Common myeloid progenitor, CD34-positive (primary cell): ENCODE measurements at regions not wholly inside any gene's neighbourhood (a gene's known extent, or its start where the extent isn't known, plus 50 kb on each side); places are given as distances from the start of the nearest gene placed in this dataset.
A peak's percentile ranks its signal among the peaks of the same experiment; 100 is the strongest.
"Not testable (repeated sequence)": the region's sequence is repeated elsewhere in the genome, so short reads cannot be mapped to it uniquely, and the experiment has no call there.

Experiments used
- CTCF ChIA-PET: fragments of 350-600 bp; sonication (Branson Sonifier 250); formaldehyde crosslinking; loops from one replicate; lab custom pipeline; 2021; ENCODE audit warnings: antibody characterized with exemption; lab: Charles Lee
- POLR2A ChIA-PET: fragments of 350-600 bp; sonication (Branson Sonifier 250); formaldehyde crosslinking; loops from one replicate; lab custom pipeline; 2021; ENCODE audit warnings: antibody characterized with exemption; lab: Charles Lee
- DNase-seq, 3 donors: peaks; one replicate each; pipeline versions ENCODE4 v3.0.0 to v3.0.0-alpha.2; 2013
- H3K27ac ChIP-seq, 2 experiments: 1 replicate in 1 of 2; 2 replicates in 1 of 2; pipeline ENCODE4 v1.7.0; 2013; ENCODE audit warnings: inconsistent platforms in 2 of 2, low read length in 2 of 2, mild to moderate bottlenecking in 2 of 2, low read depth in 1 of 2, moderate library complexity in 1 of 2; ENCODE audit not compliant: severe bottlenecking in 2 of 2, insufficient read depth in 1 of 2, poor library complexity in 1 of 2
- H3K27me3 ChIP-seq, 5 experiments: replicated peaks in 2 of 5; 1 replicate in 3 of 5; 2 replicates in 2 of 5; pipeline versions ENCODE4 v1.6.1 to v1.7.0; 2013; ENCODE audit warnings: low read length in 4 of 5, mild to moderate bottlenecking in 2 of 5, moderate library complexity in 2 of 5, inconsistent platforms in 1 of 5; ENCODE audit not compliant: insufficient read depth in 5 of 5, control insufficient read depth in 4 of 5
- H3K36me3 ChIP-seq, 4 experiments: 1 replicate in 2 of 4; 2 replicates in 2 of 4; pipeline versions ENCODE4 v1.6.1 to v1.7.0; 2013; ENCODE audit warnings: low read length in 3 of 4, control low read depth in 1 of 4, mild to moderate bottlenecking in 1 of 4; ENCODE audit not compliant: control insufficient read depth in 4 of 4, insufficient read depth in 4 of 4
- H3K4me1 ChIP-seq, 4 experiments: 1 replicate in 3 of 4; 2 replicates in 1 of 4; pipeline versions ENCODE4 v1.6.1 to v1.7.1; 2013; ENCODE audit warnings: low read length in 3 of 4, mild to moderate bottlenecking in 3 of 4, control low read depth in 1 of 4, inconsistent platforms in 1 of 4, moderate library complexity in 1 of 4; ENCODE audit not compliant: control insufficient read depth in 4 of 4, insufficient read depth in 4 of 4; ENCODE audit errors: control extremely low read depth in 1 of 4
- H3K4me3 ChIP-seq, 7 experiments: 1 replicate in 4 of 7; 2 replicates in 3 of 7; pipeline versions ENCODE4 v1.5.1 to v1.7.0; 2013; ENCODE audit warnings: mild to moderate bottlenecking in 7 of 7, low read length in 6 of 7, moderate library complexity in 6 of 7, inconsistent platforms in 2 of 7, low read depth in 2 of 7, control low read depth in 1 of 7; ENCODE audit not compliant: insufficient read depth in 4 of 7, control insufficient read depth in 1 of 7; ENCODE audit errors: extremely low read depth in 1 of 7
- H3K9me3 ChIP-seq, 5 experiments: 1 replicate in 4 of 5; 2 replicates in 1 of 5; pipeline versions ENCODE4 v1.6.1 to v1.7.1; 2013; ENCODE audit warnings: low read length in 4 of 5, mild to moderate bottlenecking in 2 of 5, inconsistent platforms in 1 of 5, low read depth in 1 of 5, moderate library complexity in 1 of 5; ENCODE audit not compliant: control insufficient read depth in 4 of 5, insufficient read depth in 2 of 5; ENCODE audit errors: control extremely low read depth in 1 of 5
- WGBS: methylation state at CpG from one replicate; pipeline ENCODE4 v1.1.5; 2013; ENCODE audit not compliant: insufficient coverage; 5-methylcytosine and 5-hydroxymethylcytosine counted together

DNA sequence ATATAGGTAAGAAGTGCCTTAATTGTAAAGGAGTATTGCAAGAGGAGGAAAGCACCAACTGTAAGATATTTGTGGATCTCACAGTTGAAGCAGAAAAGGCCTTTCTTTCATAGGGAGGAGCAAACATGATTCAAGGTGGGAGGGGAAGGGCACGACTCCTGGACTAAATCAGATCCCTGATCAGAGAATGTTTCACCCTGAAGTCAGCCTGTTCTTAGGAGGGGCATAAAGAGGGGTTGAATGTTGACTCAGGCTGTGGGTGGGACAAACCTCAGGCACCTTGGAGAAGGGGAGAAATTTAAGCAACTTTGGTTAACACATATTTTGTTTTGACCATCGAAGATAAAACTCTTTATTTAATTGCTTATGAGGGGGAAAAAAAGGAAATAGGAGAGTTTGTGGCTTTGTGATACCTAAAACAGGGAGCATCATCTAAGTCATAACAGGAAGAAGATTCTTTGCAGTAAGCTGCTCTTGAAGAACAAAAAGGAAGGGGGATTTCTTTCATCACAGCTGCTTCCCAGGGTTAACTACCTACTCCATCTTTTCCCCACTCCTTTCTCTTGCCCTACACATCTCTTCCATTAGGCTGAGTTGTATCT lies 158.6 kb upstream of the ZNF267 start:
- Histone ChIP-seq H3K36me3 (peaks cover 2 to 40% (median 15%) of the 10 kb centered on the region in 4 experiments), H3K4me3 (peak overlapping the region in 1 of 7 experiments; percentile 91), H3K27me3 (no peaks in the 10 kb centered on the region), H3K27ac (no peak overlapping the region), H3K4me1 (peaks cover 6 to 26% (median 14%) of the 10 kb centered on the region in 4 experiments), H3K9me3 (peaks cover 0 to 23% (median 11%) of the 10 kb centered on the region in 5 experiments)
- WGBS, result 91% methylated on average over 1 of the region's 2 CpGs
- DNase-seq, result no peak
- ChIA-PET POLR2A (no interaction called here), CTCF (interaction anchor here (1.2 to 1.3 kb wide), 3 partner anchors 9 to 19 kb away, joined by 3 to 5 read pairs (median 3); no protein-coding TSS in a partner anchor)

DNA sequence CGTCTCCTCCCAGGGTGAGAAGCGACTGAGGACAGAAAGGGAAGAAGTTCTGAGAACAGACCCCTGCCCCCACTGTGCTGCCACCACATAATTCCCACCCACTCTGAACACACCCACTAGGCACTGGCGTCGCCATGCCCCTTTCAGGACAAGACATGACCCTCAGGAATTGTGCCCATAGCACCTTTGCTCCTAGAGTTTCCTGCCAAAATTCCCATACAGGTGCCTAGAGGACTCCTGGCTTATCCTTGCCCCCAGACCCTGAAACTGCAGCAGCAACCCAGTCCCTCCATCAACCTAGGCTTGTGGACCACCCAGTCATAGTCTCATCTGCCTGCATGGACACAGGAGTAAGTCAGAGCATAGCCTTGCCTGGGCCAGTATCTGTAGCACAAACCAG lies 157.7 kb upstream of the ZNF267 start:
- Histone ChIP-seq H3K9me3 (peaks cover 0 to 27% (median 19%) of the 10 kb centered on the region in 5 experiments), H3K27ac (no peak overlapping the region), H3K36me3 (peaks cover 3 to 48% (median 19%) of the 10 kb centered on the region in 4 experiments), H3K27me3 (no peaks in the 10 kb centered on the region), H3K4me1 (peaks cover 6 to 26% (median 14%) of the 10 kb centered on the region in 4 experiments), H3K4me3 (no peak overlapping the region)
- POLR2A ChIA-PET, result no interaction called here
- no peak for DNase-seq
- CTCF ChIA-PET, result no interaction called here
- WGBS, result 100% methylated on average over 4 of the region's 4 CpGs

DNA sequence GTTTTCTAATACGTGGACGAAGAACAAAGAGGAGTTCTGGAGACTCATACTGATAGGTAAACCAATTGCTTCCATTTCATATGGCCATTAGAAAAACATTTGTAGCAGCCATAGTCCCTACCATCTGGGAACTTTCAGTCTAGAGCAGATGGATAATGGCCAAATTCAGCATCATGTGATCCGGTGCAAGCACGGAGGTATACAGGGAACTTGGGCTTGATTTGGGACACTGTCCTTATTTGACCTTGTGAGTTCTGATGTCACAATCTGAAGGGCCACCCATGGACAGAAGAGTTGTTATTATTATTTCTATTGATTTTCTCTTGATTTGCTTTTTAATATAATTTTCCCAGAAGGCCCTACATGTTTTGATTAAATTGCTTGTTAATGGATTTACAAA lies 154.6 kb upstream of the ZNF267 start:
- 98% methylated on average over 4 of the region's 4 CpGs for WGBS
- H3K36me3 ChIP-seq, result peaks cover 8 to 74% (median 24%) of the 10 kb centered on the region in 4 experiments
- POLR2A ChIA-PET, result no interaction called here

DNA sequence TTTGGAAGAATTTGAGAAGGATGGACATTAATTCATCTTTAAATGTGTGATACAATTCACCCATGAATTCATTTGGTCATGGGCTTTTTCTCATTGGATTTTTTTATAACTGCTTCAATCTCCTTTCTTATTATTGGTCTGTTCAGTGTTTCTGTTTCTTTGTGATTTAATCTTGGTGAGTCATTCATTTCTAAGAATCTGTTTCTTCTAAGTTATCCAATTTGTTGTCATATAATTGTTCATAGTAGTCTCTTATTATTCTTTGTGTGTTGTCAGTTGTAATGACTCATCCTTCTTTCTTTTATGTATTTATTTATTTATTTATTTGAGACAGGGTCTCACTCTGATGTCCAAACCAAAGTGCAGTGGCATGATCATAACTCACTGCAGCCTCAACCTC lies 146.1 kb upstream of the ZNF267 start:
- Histone ChIP-seq H3K27ac (no peak overlapping the region), H3K9me3 (peaks cover 13 to 70% (median 34%) of the 10 kb centered on the region in 5 experiments)
- POLR2A ChIA-PET, result no interaction called here

More for the DNA sequence above, 154.6 kb upstream of the ZNF267 start:
- H3K9me3 ChIP-seq, result peaks cover 4 to 47% (median 23%) of the 10 kb centered on the region in 5 experiments
- peaks cover 5 to 18% (median 13%) of the 10 kb centered on the region in 4 experiments for H3K4me1 ChIP-seq
- CTCF ChIA-PET, result no interaction called here
- H3K27ac ChIP-seq, result no peak overlapping the region
- no peak overlapping the region for H3K4me3 ChIP-seq
- no peak for DNase-seq
- H3K27me3 ChIP-seq, result no peaks in the 10 kb centered on the region

DNA sequence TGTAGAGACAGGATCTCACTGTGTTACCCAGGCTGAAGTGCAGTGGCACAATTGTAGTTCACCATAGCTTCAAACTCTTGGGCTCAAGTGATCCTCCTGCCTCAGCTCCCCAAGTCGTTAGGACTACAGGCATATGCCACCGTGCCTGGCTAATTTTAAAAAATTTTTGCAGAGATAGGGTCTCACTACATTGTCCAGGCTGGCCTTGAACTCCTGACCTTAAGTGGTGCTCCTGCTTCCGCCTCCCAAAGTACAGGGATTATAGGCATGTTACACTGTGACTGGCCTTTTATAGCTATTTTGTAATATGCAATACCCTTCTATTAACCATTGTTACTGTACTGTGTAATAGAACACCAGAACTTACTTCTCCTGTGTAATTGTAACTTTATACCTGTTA lies 139.3 kb upstream of the ZNF267 start:
- POLR2A ChIA-PET, result no interaction called here
- Histone ChIP-seq H3K36me3 (peaks cover 15 to 88% (median 29%) of the 10 kb centered on the region in 4 experiments), H3K27ac (no peak overlapping the region), H3K27me3 (no peaks in the 10 kb centered on the region), H3K4me3 (no peak overlapping the region), H3K9me3 (peaks cover 10 to 70% (median 24%) of the 10 kb centered on the region in 5 experiments), H3K4me1 (no peaks in the 10 kb centered on the region)
- CTCF ChIA-PET, result no interaction called here
- DNase-seq, result no peak
- WGBS, result 100% methylated on average over 2 of the region's 3 CpGs

More for the DNA sequence above, 146.1 kb upstream of the ZNF267 start:
- Histone ChIP-seq H3K4me1 (no peaks in the 10 kb centered on the region), H3K4me3 (no peak overlapping the region), H3K36me3 (peaks cover 21 to 89% (median 32%) of the 10 kb centered on the region in 4 experiments), H3K27me3 (no peaks in the 10 kb centered on the region)
- DNase-seq, result no peak
- CTCF ChIA-PET, result no interaction called here

DNA sequence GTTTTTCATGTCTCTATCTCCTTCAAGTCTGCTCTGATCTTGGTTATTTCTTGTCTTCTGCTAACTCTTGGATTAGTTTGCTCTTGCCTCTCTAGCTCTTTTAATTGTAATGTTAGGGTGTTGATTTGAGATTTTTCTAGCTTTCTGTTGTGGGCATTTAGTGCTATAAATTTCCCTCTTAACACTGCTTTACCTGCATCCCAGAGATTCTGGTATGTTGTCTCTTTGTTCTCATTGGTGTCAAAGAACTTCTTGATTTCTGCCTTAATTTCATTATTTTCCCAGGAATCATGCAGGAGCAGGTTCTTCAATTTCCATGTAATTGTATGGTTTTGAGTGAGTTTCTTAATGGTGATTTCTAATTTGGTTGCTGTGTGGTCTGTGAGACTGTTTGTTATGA lies 128.5 kb upstream of the ZNF267 start:
- peaks cover 5 to 77% (median 55%) of the 10 kb centered on the region in 5 experiments for H3K9me3 ChIP-seq
- H3K27ac ChIP-seq, H3K4me3 ChIP-seq, H3K4me1 ChIP-seq, CTCF ChIA-PET, H3K27me3 ChIP-seq, POLR2A ChIA-PET, DNase-seq: not testable (repeated sequence)
- peaks cover 3 to 59% (median 9%) of the 10 kb centered on the region in 4 experiments for H3K36me3 ChIP-seq

DNA sequence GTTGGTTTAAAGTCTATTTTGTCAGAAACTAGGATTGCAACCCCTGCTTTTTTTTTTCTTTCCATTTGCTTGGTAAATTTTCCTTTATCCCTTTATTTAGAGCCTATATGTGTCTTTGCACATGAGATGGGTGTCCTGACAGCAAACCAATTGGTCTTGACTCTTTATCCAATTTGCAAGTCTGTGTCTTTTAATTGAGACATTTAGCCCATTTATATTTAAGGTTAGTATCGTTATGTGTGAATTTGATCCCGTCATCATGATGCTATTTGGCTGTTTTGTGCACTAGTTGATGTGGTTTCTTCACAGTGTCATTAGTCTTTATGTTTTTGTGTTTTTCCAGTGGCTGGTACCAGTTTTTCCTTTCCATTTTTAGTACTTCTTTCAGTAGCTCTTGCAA lies 127.7 kb upstream of the ZNF267 start:
- no peak for DNase-seq
- Histone ChIP-seq H3K4me1 (no peaks in the 10 kb centered on the region), H3K27me3 (no peaks in the 10 kb centered on the region), H3K36me3 (peaks cover 3 to 54% (median 9%) of the 10 kb centered on the region in 4 experiments), H3K4me3 (peak overlapping the region in 1 of 7 experiments; percentile 45), H3K27ac (no peak overlapping the region), H3K9me3 (peaks cover 5 to 77% (median 54%) of the 10 kb centered on the region in 5 experiments)
- POLR2A ChIA-PET, result no interaction called here
- CTCF ChIA-PET, result no interaction called here
- WGBS, result 100% methylated on average over 1 of the region's 2 CpGs
